CD14-positive monocyte (primary cell): ENCODE measurements at regions not wholly inside any gene's neighbourhood (a gene's known extent, or its start where the extent isn't known, plus 50 kb on each side); places are given as distances from the start of the nearest gene placed in this dataset.

Experiments
- DNase-seq, 3 donors: peaks; one replicate each; pipeline ENCODE4 v3.0.0-alpha.2; 2011 to 2022
- H2AFZ ChIP-seq: 2 replicates; pipeline ENCODE4 v1.6.0; 2012; ENCODE audit warnings: mild to moderate bottlenecking, low read depth, low read length, inconsistent platforms; ENCODE audit not compliant: insufficient read depth, poor library complexity, severe bottlenecking
- H3K27ac ChIP-seq, 2 donors: 1 replicate in 1 of 2; 2 replicates in 1 of 2; pipeline ENCODE4 v1.5.1; 2012 to 2013; ENCODE audit warnings: low read length in 2 of 2, control low read depth in 1 of 2, inconsistent platforms in 1 of 2, low read depth in 1 of 2, mild to moderate bottlenecking in 1 of 2
- H3K27me3 ChIP-seq, 2 donors: one replicate each; pipeline versions ENCODE4 v1.6.0 to v1.6.1; 2011 to 2013; ENCODE audit warnings: low read length in 2 of 2; ENCODE audit not compliant: control insufficient read depth in 2 of 2, insufficient read depth in 2 of 2
- H3K36me3 ChIP-seq, 2 donors: replicated peaks in 1 of 2; 1 replicate in 1 of 2; 2 replicates in 1 of 2; pipeline versions ENCODE4 v1.5.1 to v1.6.1; 2012 to 2013; ENCODE audit warnings: low read length in 2 of 2, control low read depth in 1 of 2, inconsistent platforms in 1 of 2, mild to moderate bottlenecking in 1 of 2; ENCODE audit not compliant: insufficient read depth in 2 of 2, control insufficient read depth in 1 of 2
- H3K4me1 ChIP-seq, 2 donors: 1 replicate in 1 of 2; 2 replicates in 1 of 2; pipeline versions ENCODE4 v1.5.1 to v1.6.1; 2012 to 2013; ENCODE audit warnings: low read length in 2 of 2, control low read depth in 1 of 2, inconsistent platforms in 1 of 2, mild to moderate bottlenecking in 1 of 2, moderate library complexity in 1 of 2; ENCODE audit not compliant: insufficient read depth in 2 of 2, control insufficient read depth in 1 of 2
- H3K4me2 ChIP-seq: replicated peaks from 2 replicates; pipeline ENCODE3; 2012; ENCODE audit warnings: low read length, moderate library complexity, mild to moderate bottlenecking; ENCODE audit not compliant: poor library complexity, severe bottlenecking; ENCODE audit errors: extremely low read depth
- H3K4me3 ChIP-seq, 3 experiments: fragments of 200-600 bp in 1 of 3; sonication (generic) in 1 of 3; replicated peaks in 1 of 3; 1 replicate in 2 of 3; 2 replicates in 1 of 3; pipeline ENCODE4 v1.5.1; 2011 to 2013; ENCODE audit warnings: low read length in 3 of 3, mild to moderate bottlenecking in 3 of 3, control low read depth in 2 of 3, low read depth in 2 of 3, inconsistent platforms in 1 of 3, moderate library complexity in 1 of 3
- H3K79me2 ChIP-seq: 2 replicates; pipeline ENCODE4 v1.6.0; 2012; ENCODE audit warnings: mild to moderate bottlenecking, control low read depth, inconsistent platforms, low read length, moderate library complexity; ENCODE audit not compliant: insufficient read depth
- H3K9ac ChIP-seq: 2 replicates; pipeline ENCODE4 v1.6.0; 2017; ENCODE audit warnings: low read length, mild to moderate bottlenecking; ENCODE audit not compliant: insufficient read depth, poor library complexity, severe bottlenecking
- H3K9me3 ChIP-seq, 2 donors: replicated peaks in 1 of 2; 1 replicate in 1 of 2; 2 replicates in 1 of 2; pipeline versions ENCODE4 v1.5.1 to v1.6.1; 2012 to 2013; ENCODE audit warnings: low read length in 2 of 2, control low read depth in 1 of 2; ENCODE audit not compliant: control insufficient read depth in 1 of 2, insufficient read depth in 1 of 2
- H4K20me1 ChIP-seq: 2 replicates; pipeline ENCODE4 v1.6.0; 2012; ENCODE audit warnings: mild to moderate bottlenecking, low read length, control low read depth, moderate library complexity; ENCODE audit not compliant: insufficient read depth
- H3K27ac Mint-ChIP-seq, 7 donors: one replicate each; pipeline ENCODE4 v1.8.0; 2020; ENCODE audit warnings: mild to moderate bottlenecking in 7 of 7, mixed read lengths in 7 of 7, moderate library complexity in 6 of 7, inconsistent platforms in 2 of 7
- H3K27me3 Mint-ChIP-seq, 3 donors: one replicate each; pipeline ENCODE4 v1.8.0; 2021 to 2022; ENCODE audit warnings: low read depth in 3 of 3, mild to moderate bottlenecking in 3 of 3, mixed read lengths in 3 of 3, moderate library complexity in 3 of 3, inconsistent platforms in 1 of 3
- H3K36me3 Mint-ChIP-seq, 2 donors: one replicate each; pipeline ENCODE4 v1.8.0; 2020; ENCODE audit warnings: mixed read lengths in 2 of 2, inconsistent platforms in 1 of 2, mild to moderate bottlenecking in 1 of 2
- H3K4me1 Mint-ChIP-seq: one replicate; pipeline ENCODE4 v1.8.0; 2020; ENCODE audit warnings: mild to moderate bottlenecking, mixed read lengths
- H3K4me3 Mint-ChIP-seq, 2 donors: one replicate each; pipeline ENCODE4 v1.8.0; 2020; ENCODE audit warnings: mild to moderate bottlenecking in 2 of 2, mixed read lengths in 2 of 2, moderate library complexity in 1 of 2
- H3K9me3 Mint-ChIP-seq, 7 donors: one replicate each; pipeline ENCODE4 v1.8.0; 2020 to 2022; ENCODE audit warnings: mixed read lengths in 7 of 7, mild to moderate bottlenecking in 6 of 7, moderate library complexity in 6 of 7, inconsistent platforms in 2 of 7
- CTCF ChIP-seq: fragments of 200-600 bp; IDR thresholded peaks from one replicate; pipeline ENCODE4 v1.8.0; 2022; ENCODE audit warnings: antibody characterized with exemption, mild to moderate bottlenecking
- WGBS: methylation state at CpG from one replicate; pipeline ENCODE4 v1.1.5; 2013; ENCODE audit warnings: missing lambda C conversion rate; ENCODE audit not compliant: insufficient coverage; 5-methylcytosine and 5-hydroxymethylcytosine counted together
- intact Hi-C, 2 donors: fragments of 100-400 bp; cut with micrococcal nuclease; formaldehyde crosslinking; loops; one replicate each; pipeline versions ENCODE4 v1.15.0 to v1.15.1; 2023

DNA sequence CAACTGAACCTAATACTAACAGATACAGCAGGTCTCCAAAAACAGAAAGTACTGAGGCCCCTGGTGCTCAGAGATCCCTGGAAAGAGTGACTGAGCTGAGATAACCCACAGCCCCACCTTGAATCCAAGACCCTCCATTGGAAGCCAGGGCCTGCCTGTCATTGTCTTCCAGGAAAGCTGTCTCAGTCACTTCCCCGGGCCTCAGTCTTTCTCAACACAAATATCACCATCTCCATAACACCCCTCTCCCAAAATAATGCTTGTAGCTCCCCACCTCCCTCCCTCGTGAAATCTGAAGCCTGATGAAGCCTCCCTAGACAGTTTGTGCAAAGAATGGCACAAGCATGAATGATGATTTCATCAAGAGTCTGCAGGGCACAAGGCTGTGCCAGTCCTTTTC lies 138.2 kb upstream of the LRFN2 start:
- 100% methylated on average over 2 of the region's 2 CpGs for WGBS
- peaks cover 2 to 4% (median 2%) of the 10 kb centered on the region in 3 donors for H3K27me3 Mint-ChIP-seq
- Histone ChIP-seq H4K20me1 (no peaks in the 10 kb centered on the region), H3K4me3 (no peak overlapping the region), H3K4me1 (peaks cover 10 to 28% of the 10 kb centered on the region in 2 donors), H2AFZ (no peak overlapping the region), H3K27ac (no peak overlapping the region), H3K9ac (no peak overlapping the region), H3K27me3 (no peaks in the 10 kb centered on the region), H3K9me3 (no peaks in the 10 kb centered on the region), H3K4me2 (no peak overlapping the region), H3K36me3 (no peaks in the 10 kb centered on the region), H3K79me2 (no peaks in the 10 kb centered on the region)
- H3K4me1 Mint-ChIP-seq: peaks cover 4% of the 10 kb centered on the region
- no peaks in the 10 kb centered on the region for H3K36me3 Mint-ChIP-seq
- no peak for TF ChIP-seq CTCF
- H3K27ac Mint-ChIP-seq: no peak overlapping the region
- H3K9me3 Mint-ChIP-seq: no peaks in the 10 kb centered on the region
- H3K4me3 Mint-ChIP-seq: no peak overlapping the region
- intact Hi-C loops: no loop called here
- DNase-seq: no peak

DNA sequence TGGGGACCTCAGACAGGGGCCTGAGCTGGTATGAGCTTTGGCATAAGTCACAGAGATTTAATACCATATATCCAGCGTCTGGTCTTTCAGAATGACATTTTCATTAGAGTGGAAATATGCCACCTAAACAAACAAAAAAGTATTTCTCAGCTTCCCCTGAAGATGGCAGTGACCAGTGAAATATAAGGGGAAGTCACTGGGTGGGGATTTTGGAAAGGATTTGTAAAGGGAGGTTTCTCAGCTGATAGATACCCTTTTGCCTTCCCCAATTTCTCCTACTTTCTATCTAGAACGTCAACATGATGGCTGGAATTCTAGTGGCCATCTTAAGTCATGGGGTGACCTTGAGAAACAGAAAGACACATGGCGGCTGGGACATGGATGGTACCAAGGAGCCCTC lies 137.7 kb upstream of the LRFN2 start:
- intact Hi-C loops: no loop called here
- Histone ChIP-seq H3K79me2 (no peaks in the 10 kb centered on the region), H3K9me3 (no peaks in the 10 kb centered on the region), H3K36me3 (no peaks in the 10 kb centered on the region), H3K9ac (no peak overlapping the region), H2AFZ (no peak overlapping the region), H3K27ac (no peak overlapping the region), H4K20me1 (no peaks in the 10 kb centered on the region), H3K27me3 (no peaks in the 10 kb centered on the region), H3K4me1 (peaks cover 15 to 33% of the 10 kb centered on the region in 2 donors), H3K4me3 (no peak overlapping the region), H3K4me2 (no peak overlapping the region)
- no peak overlapping the region for H3K27ac Mint-ChIP-seq
- WGBS: no CpG with 5 or more reads among the region's 3 CpGs
- no peaks in the 10 kb centered on the region for H3K36me3 Mint-ChIP-seq
- H3K4me1 Mint-ChIP-seq: peaks cover 9% of the 10 kb centered on the region
- H3K9me3 Mint-ChIP-seq: no peaks in the 10 kb centered on the region
- H3K4me3 Mint-ChIP-seq: no peak overlapping the region
- DNase-seq: peak in 1 of 3 donors; percentile 14
- peaks cover 2 to 3% (median 2%) of the 10 kb centered on the region in 3 donors for H3K27me3 Mint-ChIP-seq
- TF ChIP-seq CTCF: no peak
